GM23338 (cell line): ENCODE measurements at regions not wholly inside any gene's neighbourhood (a gene's known extent, or its start where the extent isn't known, plus 50 kb on each side); places are given as distances from the start of the nearest gene placed in this dataset.
"Not testable (repeated sequence)": the region's sequence is repeated elsewhere in the genome, so short reads cannot be mapped to it uniquely, and the experiment has no call there.

Experiments
- ATAC-seq: fragments of 200-7000 bp; cut with Tn5 transposase; 3 replicates; pipeline ENCODE4 v1.9.1; 2020
- DNase-seq: peaks from one replicate; pipeline ENCODE4 v3.0.0-alpha.2; 2015; ENCODE audit warnings: low spot score
- H2AFZ ChIP-seq: fragments of 200-600 bp; sonication (generic); 2 replicates; pipeline ENCODE4 v1.8.0; 2016; ENCODE audit warnings: antibody characterized with exemption, mild to moderate bottlenecking, moderate library complexity
- H3F3A ChIP-seq: fragments of 200-600 bp; sonication (generic); replicated peaks from 2 replicates; pipeline ENCODE4 v1.8.0; 2017; ENCODE audit warnings: antibody characterized with exemption, mixed run types, low read depth
- H3K27ac ChIP-seq: fragments of 200-600 bp; sonication (generic); 2 replicates; pipeline ENCODE4 v1.6.1; 2016; ENCODE audit warnings: low read depth
- H3K27me3 ChIP-seq: fragments of 200-600 bp; sonication (generic); 2 replicates; pipeline ENCODE4 v1.8.0; 2016; ENCODE audit warnings: mild to moderate bottlenecking, mixed run types, moderate library complexity; ENCODE audit not compliant: insufficient read depth
- H3K36me3 ChIP-seq: fragments of 200-600 bp; sonication (generic); 2 replicates; pipeline ENCODE4 v1.8.0; 2016; ENCODE audit warnings: mild to moderate bottlenecking; ENCODE audit not compliant: insufficient read depth
- H3K4me1 ChIP-seq: fragments of 200-600 bp; sonication (generic); 2 replicates; pipeline ENCODE4 v1.8.0; 2016; ENCODE audit warnings: mild to moderate bottlenecking, moderate library complexity; ENCODE audit not compliant: insufficient read depth
- H3K4me2 ChIP-seq: fragments of 200-600 bp; sonication (generic); 2 replicates; pipeline ENCODE4 v1.7.1; 2017; ENCODE audit warnings: mixed run types
- H3K4me3 ChIP-seq: fragments of 200-600 bp; sonication (generic); 2 replicates; pipeline ENCODE4 v1.6.1; 2016; ENCODE audit warnings: mixed run types
- H3K79me2 ChIP-seq: fragments of 200-600 bp; sonication (generic); replicated peaks from 2 replicates; pipeline ENCODE4 v1.8.0; 2017; ENCODE audit warnings: mild to moderate bottlenecking; ENCODE audit not compliant: insufficient read depth
- H3K9me2 ChIP-seq: fragments of 200-600 bp; sonication (generic); 2 replicates; pipeline ENCODE4 v1.8.0; 2017; ENCODE audit not compliant: insufficient read depth
- H4K20me1 ChIP-seq: fragments of 200-600 bp; sonication (generic); replicated peaks from 2 replicates; pipeline ENCODE4 v1.8.0; 2017; ENCODE audit warnings: mild to moderate bottlenecking; ENCODE audit not compliant: insufficient read depth
- H3K27ac Mint-ChIP-seq: 2 replicates; pipeline ENCODE4 v1.8.0; 2020; ENCODE audit warnings: inconsistent platforms, mild to moderate bottlenecking, moderate library complexity, mixed read lengths
- H3K27me3 Mint-ChIP-seq: 3 replicates; pipeline ENCODE4 v1.8.0; 2022; ENCODE audit warnings: low read depth, mild to moderate bottlenecking, moderate library complexity, mixed read lengths, inconsistent platforms; ENCODE audit not compliant: insufficient read depth, poor library complexity
- H3K36me3 Mint-ChIP-seq: 3 replicates; pipeline ENCODE4 v1.8.0; 2021; ENCODE audit warnings: low read depth, mild to moderate bottlenecking, inconsistent platforms, moderate library complexity, mixed read lengths
- H3K4me1 Mint-ChIP-seq: 3 replicates; pipeline ENCODE4 v1.8.0; 2020; ENCODE audit warnings: mild to moderate bottlenecking, inconsistent platforms, mixed read lengths
- H3K4me3 Mint-ChIP-seq: 3 replicates; pipeline ENCODE4 v1.8.0; 2021; ENCODE audit warnings: moderate library complexity, mild to moderate bottlenecking, inconsistent platforms, mixed read lengths
- H3K9me3 Mint-ChIP-seq: 3 replicates; pipeline ENCODE4 v1.8.0; 2020; ENCODE audit warnings: moderate library complexity, mild to moderate bottlenecking, inconsistent platforms, mixed read lengths
- CREB1 ChIP-seq: fragments of 250-450 bp; sonication (Bioruptor Pico); IDR thresholded peaks from 2 replicates; pipeline ENCODE4 v1.5.0; 2020; ENCODE audit warnings: low read depth, mild to moderate bottlenecking, moderate library complexity
- EZH2phosphoT487 ChIP-seq: fragments of 200-600 bp; sonication (generic); IDR thresholded peaks from one replicate; pipeline ENCODE4 v1.8.1; 2018; ENCODE audit warnings: antibody characterized with exemption; ENCODE audit not compliant: unreplicated experiment
- JUNB ChIP-seq: IDR thresholded peaks from one replicate; pipeline ENCODE4 v1.6.1; 2016; ENCODE audit warnings: antibody characterized with exemption; ENCODE audit not compliant: unreplicated experiment
- POLR2AphosphoS5 ChIP-seq: IDR thresholded peaks from 2 replicates; pipeline ENCODE4 v1.6.1; 2016; ENCODE audit warnings: antibody characterized with exemption, low read depth
- ZNF114 ChIP-seq: fragments of 250-450 bp; sonication (Bioruptor Pico); IDR thresholded peaks from 2 replicates; pipeline ENCODE4 v1.5.0; 2020; ENCODE audit warnings: mild to moderate bottlenecking, moderate library complexity
- ZNF331 ChIP-seq: fragments of 250-450 bp; sonication (Bioruptor Pico); IDR thresholded peaks from 2 replicates; pipeline ENCODE4 v1.5.0; 2020; ENCODE audit warnings: low read depth, mild to moderate bottlenecking, moderate library complexity
- TF ChIP-seq, protein P1 (sequence below): fragments of 250-450 bp; sonication (Bioruptor Pico); IDR thresholded peaks from 2 replicates; pipeline ENCODE4 v1.5.0; 2020; ENCODE audit warnings: mild to moderate bottlenecking, moderate library complexity
- TF ChIP-seq, protein P2 (sequence below), 2 experiments: fragments of 200-600 bp in 1 of 2; sonication (generic) in 1 of 2; conservative IDR thresholded peaks; 2 replicates each; pipeline versions ENCODE4 v1.5.1 to v1.6.1; 2016 to 2017; ENCODE audit warnings: antibody characterized with exemption in 2 of 2, low read depth in 2 of 2, mild to moderate bottlenecking in 2 of 2, moderate library complexity in 1 of 2

DNA sequence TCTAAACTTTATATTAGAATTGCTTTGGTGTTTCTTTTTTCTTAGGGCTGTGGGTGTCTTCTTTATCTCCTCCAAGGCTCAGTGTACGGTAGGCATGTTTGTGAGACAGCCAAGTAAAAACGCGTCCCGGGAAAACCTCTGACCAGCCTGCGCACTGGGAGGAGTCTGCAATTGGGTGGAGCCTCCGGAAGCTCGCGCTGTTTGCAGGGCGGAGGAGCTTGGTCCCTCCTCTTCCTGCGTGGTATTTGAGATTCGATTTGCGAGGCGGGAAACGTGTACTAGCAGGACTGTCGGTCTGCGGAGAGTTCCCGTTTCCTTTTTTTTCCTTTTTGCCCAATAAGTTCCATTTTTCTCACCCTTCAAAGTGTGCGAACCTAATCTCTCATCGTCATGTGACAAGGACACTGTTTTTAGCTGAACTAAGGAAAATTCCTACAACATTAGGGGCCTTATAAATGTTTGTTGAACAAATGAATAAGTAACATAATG lies 182.1 kb upstream of the OTX2 start (continued):
- TF ChIP-seq CREB1 = no peak
- no peak for TF ChIP-seq JUNB
- TF ChIP-seq POLR2AphosphoS5 = no peak
- no peak for TF ChIP-seq EZH2phosphoT487
- no peak for TF ChIP-seq ZNF114 (CRISPR knock-in tag)

DNA sequence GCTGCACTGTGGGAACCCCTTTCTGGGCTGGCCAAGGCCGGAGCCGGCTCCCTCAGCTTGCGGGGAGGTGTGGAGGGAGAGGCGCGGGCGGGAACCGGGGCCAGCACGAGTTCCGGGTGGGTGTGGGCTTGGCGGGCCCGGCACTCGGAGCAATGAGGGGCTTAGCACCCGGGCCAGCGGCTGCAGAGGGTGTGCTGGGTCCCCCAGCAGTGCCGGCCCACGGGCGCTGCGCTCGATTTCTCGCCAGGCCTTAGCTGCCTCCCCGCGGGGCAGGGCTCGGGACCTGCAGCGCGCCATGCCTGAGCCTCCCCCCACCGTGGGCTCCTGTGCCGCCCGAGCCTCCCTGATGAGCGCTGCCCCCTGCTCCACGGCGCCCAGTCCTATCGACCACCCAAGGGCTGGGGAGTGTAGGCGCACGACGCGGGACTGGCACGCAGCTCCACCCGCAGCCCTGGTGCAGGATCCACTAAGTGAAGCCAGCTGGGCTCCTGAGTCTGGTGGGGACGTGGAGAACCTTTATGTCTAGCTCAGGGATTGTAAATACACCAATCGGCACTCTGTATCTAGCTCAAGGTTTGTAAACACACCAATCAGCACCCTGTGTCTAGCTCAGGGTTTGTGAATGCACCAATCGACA lies 180.8 kb upstream of the OTX2 start:
- not testable (repeated sequence) for H3K27ac Mint-ChIP-seq, H3K4me2 ChIP-seq

DNA sequence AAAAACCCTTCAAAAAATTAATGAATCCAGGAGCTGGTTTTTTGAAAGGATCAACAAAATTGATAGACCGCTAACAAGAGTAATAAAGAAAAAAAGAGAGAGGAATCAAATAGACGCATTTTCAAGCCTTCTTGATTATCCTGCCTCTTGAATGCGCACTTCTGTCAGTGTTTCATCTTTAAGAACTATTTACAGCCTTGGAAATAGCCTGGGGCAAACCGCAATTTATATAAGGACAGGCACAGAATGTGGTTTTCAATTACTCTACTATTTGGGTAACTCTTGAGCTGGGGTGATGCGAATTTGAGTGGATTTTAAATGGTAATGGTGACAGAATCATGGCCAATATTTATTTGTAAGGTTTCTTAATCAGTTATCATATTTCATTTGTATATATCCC lies 179.1 kb upstream of the OTX2 start:
- Mint-ChIP-seq H3K27ac (no peak overlapping the region), H3K4me3 (no peak overlapping the region), H3K27me3 (peaks cover 7% of the 10 kb centered on the region), H3K36me3 (peaks cover 11% of the 10 kb centered on the region), H3K4me1 (peaks cover 21% of the 10 kb centered on the region), H3K9me3 (peaks cover 11% of the 10 kb centered on the region)
- H3K27ac ChIP-seq = no peak overlapping the region
- no peak overlapping the region for H3K4me2 ChIP-seq
- no peaks in the 10 kb centered on the region for H3K9me2 ChIP-seq
- no peaks in the 10 kb centered on the region for H3K36me3 ChIP-seq
- DNase-seq = no peak
- no peaks in the 10 kb centered on the region for H3F3A ChIP-seq
- no peaks in the 10 kb centered on the region for H4K20me1 ChIP-seq
- no peaks in the 10 kb centered on the region for H3K79me2 ChIP-seq
- peaks cover 31% of the 10 kb centered on the region for H3K4me1 ChIP-seq
- H3K27me3 ChIP-seq = no peaks in the 10 kb centered on the region
- H2AFZ ChIP-seq = no peak overlapping the region
- no peak overlapping the region for H3K4me3 ChIP-seq
- no peak for ATAC-seq
- TF ChIP-seq, protein P1, sequence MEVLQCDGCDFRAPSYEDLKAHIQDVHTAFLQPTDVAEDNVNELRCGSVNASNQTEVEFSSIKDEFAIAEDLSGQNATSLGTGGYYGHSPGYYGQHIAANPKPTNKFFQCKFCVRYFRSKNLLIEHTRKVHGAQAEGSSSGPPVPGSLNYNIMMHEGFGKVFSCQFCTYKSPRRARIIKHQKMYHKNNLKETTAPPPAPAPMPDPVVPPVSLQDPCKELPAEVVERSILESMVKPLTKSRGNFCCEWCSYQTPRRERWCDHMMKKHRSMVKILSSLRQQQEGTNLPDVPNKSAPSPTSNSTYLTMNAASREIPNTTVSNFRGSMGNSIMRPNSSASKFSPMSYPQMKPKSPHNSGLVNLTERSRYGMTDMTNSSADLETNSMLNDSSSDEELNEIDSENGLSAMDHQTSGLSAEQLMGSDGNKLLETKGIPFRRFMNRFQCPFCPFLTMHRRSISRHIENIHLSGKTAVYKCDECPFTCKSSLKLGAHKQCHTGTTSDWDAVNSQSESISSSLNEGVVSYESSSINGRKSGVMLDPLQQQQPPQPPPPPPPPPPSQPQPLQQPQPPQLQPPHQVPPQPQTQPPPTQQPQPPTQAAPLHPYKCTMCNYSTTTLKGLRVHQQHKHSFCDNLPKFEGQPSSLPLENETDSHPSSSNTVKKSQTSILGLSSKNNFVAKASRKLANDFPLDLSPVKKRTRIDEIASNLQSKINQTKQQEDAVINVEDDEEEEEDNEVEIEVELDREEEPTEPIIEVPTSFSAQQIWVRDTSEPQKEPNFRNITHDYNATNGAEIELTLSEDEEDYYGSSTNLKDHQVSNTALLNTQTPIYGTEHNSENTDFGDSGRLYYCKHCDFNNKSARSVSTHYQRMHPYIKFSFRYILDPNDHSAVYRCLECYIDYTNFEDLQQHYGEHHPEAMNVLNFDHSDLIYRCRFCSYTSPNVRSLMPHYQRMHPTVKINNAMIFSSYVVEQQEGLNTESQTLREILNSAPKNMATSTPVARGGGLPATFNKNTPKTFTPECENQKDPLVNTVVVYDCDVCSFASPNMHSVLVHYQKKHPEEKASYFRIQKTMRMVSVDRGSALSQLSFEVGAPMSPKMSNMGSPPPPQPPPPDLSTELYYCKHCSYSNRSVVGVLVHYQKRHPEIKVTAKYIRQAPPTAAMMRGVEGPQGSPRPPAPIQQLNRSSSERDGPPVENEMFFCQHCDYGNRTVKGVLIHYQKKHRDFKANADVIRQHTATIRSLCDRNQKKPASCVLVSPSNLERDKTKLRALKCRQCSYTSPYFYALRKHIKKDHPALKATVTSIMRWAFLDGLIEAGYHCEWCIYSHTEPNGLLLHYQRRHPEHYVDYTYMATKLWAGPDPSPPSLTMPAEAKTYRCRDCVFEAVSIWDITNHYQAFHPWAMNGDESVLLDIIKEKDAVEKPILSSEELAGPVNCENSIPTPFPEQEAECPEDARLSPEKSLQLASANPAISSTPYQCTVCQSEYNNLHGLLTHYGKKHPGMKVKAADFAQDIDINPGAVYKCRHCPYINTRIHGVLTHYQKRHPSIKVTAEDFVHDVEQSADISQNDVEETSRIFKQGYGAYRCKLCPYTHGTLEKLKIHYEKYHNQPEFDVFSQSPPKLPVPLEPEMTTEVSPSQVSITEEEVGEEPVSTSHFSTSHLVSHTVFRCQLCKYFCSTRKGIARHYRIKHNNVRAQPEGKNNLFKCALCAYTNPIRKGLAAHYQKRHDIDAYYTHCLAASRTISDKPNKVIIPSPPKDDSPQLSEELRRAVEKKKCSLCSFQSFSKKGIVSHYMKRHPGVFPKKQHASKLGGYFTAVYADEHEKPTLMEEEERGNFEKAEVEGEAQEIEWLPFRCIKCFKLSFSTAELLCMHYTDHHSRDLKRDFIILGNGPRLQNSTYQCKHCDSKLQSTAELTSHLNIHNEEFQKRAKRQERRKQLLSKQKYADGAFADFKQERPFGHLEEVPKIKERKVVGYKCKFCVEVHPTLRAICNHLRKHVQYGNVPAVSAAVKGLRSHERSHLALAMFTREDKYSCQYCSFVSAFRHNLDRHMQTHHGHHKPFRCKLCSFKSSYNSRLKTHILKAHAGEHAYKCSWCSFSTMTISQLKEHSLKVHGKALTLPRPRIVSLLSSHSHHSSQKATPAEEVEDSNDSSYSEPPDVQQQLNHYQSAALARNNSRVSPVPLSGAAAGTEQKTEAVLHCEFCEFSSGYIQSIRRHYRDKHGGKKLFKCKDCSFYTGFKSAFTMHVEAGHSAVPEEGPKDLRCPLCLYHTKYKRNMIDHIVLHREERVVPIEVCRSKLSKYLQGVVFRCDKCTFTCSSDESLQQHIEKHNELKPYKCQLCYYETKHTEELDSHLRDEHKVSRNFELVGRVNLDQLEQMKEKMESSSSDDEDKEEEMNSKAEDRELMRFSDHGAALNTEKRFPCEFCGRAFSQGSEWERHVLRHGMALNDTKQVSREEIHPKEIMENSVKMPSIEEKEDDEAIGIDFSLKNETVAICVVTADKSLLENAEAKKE (CRISPR knock-in tag) = no peak
- no peak for TF ChIP-seq JUNB
- TF ChIP-seq EZH2phosphoT487 = no peak
- TF ChIP-seq CREB1 = no peak
- no peak for TF ChIP-seq POLR2AphosphoS5
- no peak for TF ChIP-seq ZNF331 (CRISPR knock-in tag)
- TF ChIP-seq, protein P2, sequence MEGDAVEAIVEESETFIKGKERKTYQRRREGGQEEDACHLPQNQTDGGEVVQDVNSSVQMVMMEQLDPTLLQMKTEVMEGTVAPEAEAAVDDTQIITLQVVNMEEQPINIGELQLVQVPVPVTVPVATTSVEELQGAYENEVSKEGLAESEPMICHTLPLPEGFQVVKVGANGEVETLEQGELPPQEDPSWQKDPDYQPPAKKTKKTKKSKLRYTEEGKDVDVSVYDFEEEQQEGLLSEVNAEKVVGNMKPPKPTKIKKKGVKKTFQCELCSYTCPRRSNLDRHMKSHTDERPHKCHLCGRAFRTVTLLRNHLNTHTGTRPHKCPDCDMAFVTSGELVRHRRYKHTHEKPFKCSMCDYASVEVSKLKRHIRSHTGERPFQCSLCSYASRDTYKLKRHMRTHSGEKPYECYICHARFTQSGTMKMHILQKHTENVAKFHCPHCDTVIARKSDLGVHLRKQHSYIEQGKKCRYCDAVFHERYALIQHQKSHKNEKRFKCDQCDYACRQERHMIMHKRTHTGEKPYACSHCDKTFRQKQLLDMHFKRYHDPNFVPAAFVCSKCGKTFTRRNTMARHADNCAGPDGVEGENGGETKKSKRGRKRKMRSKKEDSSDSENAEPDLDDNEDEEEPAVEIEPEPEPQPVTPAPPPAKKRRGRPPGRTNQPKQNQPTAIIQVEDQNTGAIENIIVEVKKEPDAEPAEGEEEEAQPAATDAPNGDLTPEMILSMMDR (conservative IDR thresholded peaks at IDR 0.05; ENCODE audit: low read depth in 2 of 2) = no peak

More for the DNA sequence above, 180.8 kb upstream of the OTX2 start:
- H3K27me3 Mint-ChIP-seq, DNase-seq, H3K27ac ChIP-seq, H3K36me3 ChIP-seq, H3F3A ChIP-seq, ATAC-seq, H2AFZ ChIP-seq, H3K4me3 ChIP-seq, H4K20me1 ChIP-seq, H3K27me3 ChIP-seq, H3K9me2 ChIP-seq, H3K79me2 ChIP-seq, H3K4me3 Mint-ChIP-seq: not testable (repeated sequence)
- Mint-ChIP-seq H3K4me1 (peaks cover 12% of the 10 kb centered on the region), H3K36me3 (peaks cover 11% of the 10 kb centered on the region), H3K9me3 (peaks cover 11% of the 10 kb centered on the region)
- peaks cover 18% of the 10 kb centered on the region for H3K4me1 ChIP-seq
